ENCODE measurements at regions not wholly inside any gene's neighbourhood (a gene's known extent, or its start where the extent isn't known, plus 50 kb on each side); places are given as distances from the start of the nearest gene placed in this dataset.

- TF ChIP-seq POU2F2 (IDR thresholded peaks at IDR 0.05; ENCODE audit: low read depth, low read length) (no peak), TAF1 (IDR thresholded peaks at IDR 0.05; ENCODE audit: low read depth, low read length) (no peak), POLR2A (IDR thresholded peaks at IDR 0.05; ENCODE audit: low read depth, low read length) (no peak), POLR2AphosphoS5 (IDR thresholded peaks at IDR 0.05; ENCODE audit: low read depth, low read length) (no peak), SPI1 (IDR thresholded peaks at IDR 0.05; ENCODE audit: low read depth, low read length) (no peak), PAX5 (IDR thresholded peaks at IDR 0.05; ENCODE audit: insufficient read depth, low read length, severe bottlenecking) (no peak)
Measured at GRCh38 chrX:7389576-7389975, 241.6 kb upstream of the PUDP start.

Data from GM12891 (cell line).